ENCODE measurements at regions not wholly inside any gene's neighbourhood (a gene's known extent, or its start where the extent isn't known, plus 50 kb on each side); places are given as distances from the start of the nearest gene placed in this dataset.

- no peak for DNase-seq (ENCODE audit: low read depth)
These were observed 403.4 kb downstream of the KLF5 start for GRCh38 chr13:73462241-73462640.

GRCh38 chr13:73451221-73452029 lies 392.6 kb downstream of the KLF5 start:
- peak; percentile 49 for DNase-seq (ENCODE audit: low read depth)

- peak; percentile 91 for DNase-seq (ENCODE audit: low read depth)
These were observed 391.8 kb downstream of the KLF5 start for GRCh38 chr13:73450583-73450982.

GRCh38 chr13:73449252-73449651 lies 390.4 kb downstream of the KLF5 start:
- DNase-seq (ENCODE audit: low read depth), result peak; percentile 69

- no peak for DNase-seq (ENCODE audit: low read depth)
These were observed 381.6 kb downstream of the KLF5 start for GRCh38 chr13:73440296-73440895.

- DNase-seq (ENCODE audit: low read depth), result no peak
These were observed 375.1 kb downstream of the KLF5 start for GRCh38 chr13:73433890-73434289.

- no peak for DNase-seq (ENCODE audit: low read depth)
These were observed 374.7 kb downstream of the KLF5 start for GRCh38 chr13:73433458-73433857.

GRCh38 chr13:73429701-73430100 lies 370.9 kb downstream of the KLF5 start:
- peak; percentile 97 for DNase-seq (ENCODE audit: low read depth)

GRCh38 chr13:73428706-73429105 lies 369.9 kb downstream of the KLF5 start:
- DNase-seq (ENCODE audit: low read depth), result no peak

GRCh38 chr13:73428137-73428536 lies 369.3 kb downstream of the KLF5 start:
- DNase-seq (ENCODE audit: low read depth), result peak; percentile 97

- DNase-seq (ENCODE audit: low read depth), result no peak
These were observed 364.2 kb downstream of the KLF5 start for GRCh38 chr13:73422973-73423372.

GRCh38 chr13:73421310-73421912 lies 362.6 kb downstream of the KLF5 start:
- DNase-seq (ENCODE audit: low read depth), result peak; percentile 99

GRCh38 chr13:73419186-73419585 lies 360.4 kb downstream of the KLF5 start:
- DNase-seq (ENCODE audit: low read depth), result peak; percentile 30

- peak; percentile 33 for DNase-seq (ENCODE audit: low read depth)
These were observed 358.3 kb downstream of the KLF5 start for GRCh38 chr13:73417012-73417615.

- DNase-seq (ENCODE audit: low read depth), result peak; percentile 67
These were observed 357.3 kb downstream of the KLF5 start for GRCh38 chr13:73416093-73416492.

GRCh38 chr13:73413656-73414055 lies 354.9 kb downstream of the KLF5 start:
- DNase-seq (ENCODE audit: low read depth), result no peak

GRCh38 chr13:73412933-73413332 lies 354.1 kb downstream of the KLF5 start:
- DNase-seq (ENCODE audit: low read depth), result peak; percentile 56

GRCh38 chr13:73411067-73411809 lies 352.4 kb downstream of the KLF5 start:
- DNase-seq (ENCODE audit: low read depth), result peak; percentile 76

- DNase-seq (ENCODE audit: low read depth), result no peak
These were observed 347.6 kb downstream of the KLF5 start for GRCh38 chr13:73406454-73406853.

GRCh38 chr13:73404581-73404980 lies 345.8 kb downstream of the KLF5 start:
- no peak for DNase-seq (ENCODE audit: low read depth)

GRCh38 chr13:73403355-73404120 lies 344.7 kb downstream of the KLF5 start:
- no peak for DNase-seq (ENCODE audit: low read depth)
